Ovary (tissue), 3 donors: ENCODE measurements at regions not wholly inside any gene's neighbourhood (a gene's known extent, or its start where the extent isn't known, plus 50 kb on each side); places are given as distances from the start of the nearest gene placed in this dataset.

Experiments
- CTCF ChIP-seq, 3 donors: fragments of 450-650 bp in 2 of 3; fragments of 200-600 bp in 1 of 3; IDR thresholded peaks; one replicate each; pipeline versions ENCODE4 v1.5.1 to v1.8.0; 2016 to 2022; ENCODE audit warnings: antibody characterized with exemption in 3 of 3, mild to moderate bottlenecking in 1 of 3
- EP300 ChIP-seq: sonication (generic); formaldehyde crosslinking; IDR thresholded peaks from one replicate; pipeline ENCODE4 v1.6.1; 2017; ENCODE audit warnings: antibody characterized with exemption
- donor health status: DM: no; HTN: no; CAD: no.

- TF ChIP-seq CTCF (IDR thresholded peaks at IDR 0.05) (no peak), EP300 (no peak)
Measured at GRCh38 chr13:77422724-77423123, 95.8 kb upstream of the MYCBP2 start.
